DMS 273 (cell line): ENCODE measurements at regions not wholly inside any gene's neighbourhood (a gene's known extent, or its start where the extent isn't known, plus 50 kb on each side); places are given as distances from the start of the nearest gene placed in this dataset.

Experiments
- DNase-seq: peaks from one replicate; lab custom pipeline; 2025; ENCODE audit not compliant: unreplicated experiment; lab: John Stamatoyannopoulos, UW

GRCh38 chr10:8738987-8739386, 684.5 kb downstream of the GATA3 start:
- no peak for DNase-seq

GRCh38 chr10:8752146-8752843, 697.8 kb downstream of the GATA3 start:
- DNase-seq, result no peak

GRCh38 chr10:8758029-8758428, 703.5 kb downstream of the GATA3 start:
- DNase-seq, result no peak

GRCh38 chr10:8766899-8767298, 712.4 kb downstream of the GATA3 start:
- DNase-seq, result no peak

- no peak for DNase-seq
Measured at GRCh38 chr10:8767591-8767990, 713.1 kb downstream of the GATA3 start.

- no peak for DNase-seq
Measured at GRCh38 chr10:8768341-8768740, 713.9 kb downstream of the GATA3 start.

GRCh38 chr10:8768852-8769251, 714.4 kb downstream of the GATA3 start:
- DNase-seq, result no peak

GRCh38 chr10:8776926-8777622, 722.6 kb downstream of the GATA3 start:
- DNase-seq, result no peak

- DNase-seq, result no peak
Measured at GRCh38 chr10:8778713-8779112, 724.2 kb downstream of the GATA3 start.

GRCh38 chr10:8787649-8788048, 733.2 kb downstream of the GATA3 start:
- no peak for DNase-seq

GRCh38 chr10:8790390-8790789, 735.9 kb downstream of the GATA3 start:
- DNase-seq, result no peak

GRCh38 chr10:8794860-8795259, 740.4 kb downstream of the GATA3 start:
- no peak for DNase-seq

- DNase-seq, result no peak
Measured at GRCh38 chr10:8800426-8800825, 745.9 kb downstream of the GATA3 start.

- DNase-seq, result no peak
Measured at GRCh38 chr10:8803992-8804391, 749.5 kb downstream of the GATA3 start.

GRCh38 chr10:8810677-8811076, 756.2 kb downstream of the GATA3 start:
- DNase-seq, result no peak

GRCh38 chr10:8811201-8811600, 756.7 kb downstream of the GATA3 start:
- no peak for DNase-seq

- DNase-seq, result no peak
Measured at GRCh38 chr10:8815969-8816368, 761.5 kb downstream of the GATA3 start.

GRCh38 chr10:8817299-8817698, 762.8 kb downstream of the GATA3 start:
- no peak for DNase-seq

- DNase-seq, result no peak
Measured at GRCh38 chr10:8825611-8826010, 771.1 kb downstream of the GATA3 start.

GRCh38 chr10:8829592-8829991, 775.1 kb downstream of the GATA3 start:
- DNase-seq, result no peak

- no peak for DNase-seq
Measured at GRCh38 chr10:8830048-8830447, 775.6 kb downstream of the GATA3 start.

- no peak for DNase-seq
Measured at GRCh38 chr10:8830876-8831275, 776.4 kb downstream of the GATA3 start.
